ENCODE measurements at regions not wholly inside any gene's neighbourhood (a gene's known extent, or its start where the extent isn't known, plus 50 kb on each side); places are given as distances from the start of the nearest gene placed in this dataset.

DNA sequence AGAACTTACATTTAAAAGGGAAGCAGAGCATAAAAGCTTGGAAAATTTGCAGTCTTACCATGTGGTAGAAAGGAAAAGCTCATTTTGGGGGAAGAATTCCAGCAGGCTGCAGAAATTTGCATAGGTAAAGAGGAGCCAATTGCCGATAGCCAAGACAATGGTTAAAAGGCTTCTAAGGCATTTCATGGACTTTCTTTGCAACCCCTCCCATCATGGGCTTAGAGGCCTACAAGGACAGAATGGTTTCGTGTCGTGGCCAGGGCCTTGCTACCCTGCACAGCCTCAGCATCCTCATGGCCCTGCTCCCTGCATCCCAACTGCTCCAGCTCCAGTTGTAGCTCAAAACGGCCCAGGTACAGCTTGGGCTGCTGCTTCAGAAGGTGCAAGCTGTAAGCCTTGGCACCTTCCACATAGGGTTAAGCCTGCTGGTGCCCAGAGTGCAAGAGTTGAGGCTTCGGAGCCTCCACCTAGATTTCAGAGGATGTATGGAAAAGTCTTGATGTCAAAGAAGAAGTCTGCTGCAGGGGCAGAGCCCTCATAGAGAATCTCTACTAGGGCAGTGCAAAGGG lies 420.3 kb downstream of the PCDH17 start:
- DNase-seq, result no peak

- DNase-seq, result no peak
Observed at GRCh38 chr13:58056426-58056825, 424.9 kb downstream of the PCDH17 start.

DNA sequence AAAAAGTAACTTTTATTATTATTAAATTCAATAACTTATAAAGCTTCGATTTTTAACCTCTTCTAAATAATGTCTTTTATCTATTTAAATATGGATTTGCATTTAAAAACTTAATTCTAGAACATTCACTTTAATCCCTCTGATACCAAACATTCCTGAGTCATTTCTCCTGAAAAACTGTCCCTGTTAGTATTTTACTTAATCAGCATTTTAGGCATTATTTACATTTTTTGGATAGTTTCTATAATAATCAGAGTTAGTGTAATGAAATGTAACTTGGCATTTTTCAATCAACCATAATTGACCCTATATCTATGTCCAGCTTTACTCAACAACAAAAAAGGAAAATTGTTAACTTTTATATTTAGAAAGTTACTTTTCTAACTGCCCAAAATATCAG lies 428.1 kb downstream of the PCDH17 start:
- DNase-seq, result no peak

DNA sequence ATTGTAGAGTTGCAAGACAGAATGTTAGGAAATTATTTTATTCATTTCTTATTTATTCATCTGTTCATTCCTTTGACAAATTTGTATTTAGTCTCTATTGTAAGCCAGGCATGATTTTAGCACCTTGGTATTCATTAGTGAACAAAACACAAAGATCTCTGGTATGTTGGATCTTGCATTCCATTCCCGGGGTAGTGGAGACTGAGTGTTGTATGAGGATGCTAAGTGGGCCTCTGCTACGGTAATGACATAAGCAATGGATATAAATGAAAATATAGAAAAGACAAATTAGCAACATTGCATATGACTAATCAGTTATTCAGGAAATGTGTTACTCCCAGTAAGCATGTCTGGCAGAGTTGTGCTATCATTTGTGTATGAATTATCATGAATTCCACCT lies 449.3 kb downstream of the PCDH17 start:
- no peak for DNase-seq

DNA sequence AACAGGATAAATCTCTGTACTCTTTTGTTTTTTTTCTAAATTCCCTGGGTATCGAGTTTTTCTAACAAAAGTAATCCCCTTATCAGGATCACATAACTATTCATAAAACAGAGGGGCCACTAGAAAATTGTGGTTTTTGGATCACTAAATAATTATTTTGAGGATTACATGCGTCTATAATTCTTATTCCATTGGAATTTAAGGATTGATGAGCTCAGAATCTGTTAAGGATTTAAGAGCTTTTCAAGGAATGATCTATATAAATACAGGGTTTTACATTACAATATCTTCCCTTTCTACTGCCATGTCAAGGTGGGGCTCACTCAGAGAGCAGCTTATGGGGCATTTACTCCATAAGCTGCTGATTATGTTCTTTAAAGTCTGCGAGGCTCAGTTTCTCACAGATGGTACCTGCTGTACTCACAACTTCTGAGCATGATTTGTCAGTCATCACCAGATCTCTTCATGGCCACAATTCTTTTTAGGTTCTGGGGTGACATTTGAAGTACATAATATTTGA lies 449.8 kb downstream of the PCDH17 start:
- no peak for DNase-seq

- no peak for DNase-seq
Observed at GRCh38 chr13:58083064-58083463, 451.5 kb downstream of the PCDH17 start.

- no peak for DNase-seq
Observed at GRCh38 chr13:58085274-58085673, 453.7 kb downstream of the PCDH17 start.

- DNase-seq, result no peak
Observed at GRCh38 chr13:58085819-58086218, 454.3 kb downstream of the PCDH17 start.

DNA sequence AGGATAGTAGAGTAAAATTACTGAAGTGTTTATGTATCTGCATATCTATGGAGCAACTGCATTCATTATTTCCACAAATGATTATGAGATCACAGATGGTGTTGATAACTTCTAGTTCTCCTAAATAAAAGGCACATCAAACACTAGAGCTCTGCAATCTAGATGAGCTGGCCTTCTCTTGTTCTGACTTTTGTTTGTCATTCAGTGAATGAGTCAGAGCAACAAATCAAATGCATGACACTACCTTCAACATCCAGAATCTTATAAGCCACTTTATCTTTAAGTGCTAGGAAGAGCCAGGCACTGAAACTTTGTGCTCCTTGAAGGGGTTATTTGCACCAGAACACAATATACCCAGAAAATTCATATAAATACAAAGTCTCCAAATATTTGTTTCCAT lies 456.0 kb downstream of the PCDH17 start:
- no peak for DNase-seq

GRCh38 chr13:58093394-58093793 lies 461.9 kb downstream of the PCDH17 start:
- no peak for DNase-seq

DNA sequence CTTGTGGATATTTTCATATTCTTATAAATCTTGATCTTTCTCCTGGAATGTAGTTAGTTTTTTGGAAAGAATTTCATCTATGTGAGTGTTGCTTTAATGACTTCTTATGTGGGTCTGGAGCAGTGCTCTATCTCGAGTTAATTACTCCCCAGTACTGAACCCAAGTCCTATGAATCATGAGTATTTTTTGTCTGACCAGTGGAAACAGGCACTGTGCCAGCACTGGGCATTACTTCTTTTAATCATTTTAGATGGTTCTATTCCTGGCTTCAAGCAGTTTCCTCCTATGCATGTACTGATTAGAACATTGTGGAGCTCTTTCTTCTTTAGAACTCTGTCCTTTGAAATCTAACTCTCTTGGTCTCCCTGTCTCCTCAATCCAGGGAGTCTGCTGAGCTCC lies 466.3 kb downstream of the PCDH17 start:
- no peak for DNase-seq

- DNase-seq, result no peak
Observed at GRCh38 chr13:58119351-58119750, 487.8 kb downstream of the PCDH17 start.

DNA sequence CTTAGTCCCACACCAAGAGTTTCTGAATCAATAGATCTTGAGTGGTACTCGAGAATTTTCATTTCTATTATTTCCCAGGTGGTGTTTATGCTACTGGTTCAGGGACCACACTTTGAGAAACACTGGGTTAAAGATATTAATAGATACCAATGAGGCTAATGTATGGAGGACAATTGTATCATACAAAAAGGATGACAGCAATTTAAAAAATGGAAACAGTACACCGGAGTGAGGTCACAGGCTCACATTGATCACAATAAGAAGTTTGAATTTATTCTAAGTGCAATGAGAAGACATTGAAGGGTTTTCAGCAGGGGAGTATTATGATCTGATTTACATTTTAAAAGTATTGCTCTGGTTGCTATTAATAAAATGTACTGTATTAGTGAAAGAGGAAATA lies 488.3 kb downstream of the PCDH17 start:
- DNase-seq, result no peak

GRCh38 chr13:58126496-58126895 lies 495.0 kb downstream of the PCDH17 start:
- no peak for DNase-seq

DNA sequence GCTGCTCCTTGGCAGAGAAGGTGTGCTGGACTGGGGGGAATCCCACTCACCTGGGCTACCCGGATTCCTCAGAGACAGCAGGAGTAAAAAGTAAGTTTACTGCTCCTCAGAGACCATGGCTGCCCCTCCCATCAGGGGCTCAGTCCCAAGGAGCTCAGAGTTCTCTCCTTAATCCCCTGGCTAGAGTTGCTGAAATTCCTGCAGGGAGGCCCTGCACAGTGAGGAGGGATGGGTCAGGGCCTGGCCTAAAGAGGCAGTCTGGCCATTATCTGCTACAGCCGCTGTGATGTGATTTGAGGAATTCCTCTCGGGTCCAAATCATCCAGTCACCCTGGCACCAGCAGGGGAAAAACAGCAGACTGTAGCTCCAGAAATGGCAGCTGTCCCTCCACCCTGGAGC lies 502.5 kb downstream of the PCDH17 start:
- DNase-seq, result no peak

GRCh38 chr13:58134525-58134924 lies 503.0 kb downstream of the PCDH17 start:
- no peak for DNase-seq

DNA sequence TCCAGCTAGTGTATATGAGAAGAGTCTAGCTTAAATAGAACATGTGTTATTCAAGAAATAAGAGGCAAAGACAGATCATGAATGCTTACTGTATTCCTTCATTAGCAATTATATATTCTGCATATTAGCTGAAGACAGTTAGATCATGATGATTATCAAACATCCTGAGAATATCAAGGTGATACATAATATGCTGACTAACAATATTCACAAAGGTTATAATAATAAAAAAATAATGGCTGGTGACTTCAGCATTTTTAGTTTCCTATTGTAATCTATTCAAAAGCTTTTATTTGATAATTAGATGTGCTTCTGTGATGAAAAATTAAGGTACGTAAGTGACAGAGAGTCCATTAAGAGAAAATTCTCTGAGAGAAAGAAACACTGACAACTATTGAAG lies 511.4 kb downstream of the PCDH17 start:
- no peak for DNase-seq

- DNase-seq, result no peak
Observed at GRCh38 chr13:58144616-58145015, 513.1 kb downstream of the PCDH17 start.

GRCh38 chr13:58151452-58151851 lies 519.9 kb downstream of the PCDH17 start:
- DNase-seq, result no peak

- no peak for DNase-seq
Observed at GRCh38 chr13:58160980-58161379, 529.4 kb downstream of the PCDH17 start.

DNA sequence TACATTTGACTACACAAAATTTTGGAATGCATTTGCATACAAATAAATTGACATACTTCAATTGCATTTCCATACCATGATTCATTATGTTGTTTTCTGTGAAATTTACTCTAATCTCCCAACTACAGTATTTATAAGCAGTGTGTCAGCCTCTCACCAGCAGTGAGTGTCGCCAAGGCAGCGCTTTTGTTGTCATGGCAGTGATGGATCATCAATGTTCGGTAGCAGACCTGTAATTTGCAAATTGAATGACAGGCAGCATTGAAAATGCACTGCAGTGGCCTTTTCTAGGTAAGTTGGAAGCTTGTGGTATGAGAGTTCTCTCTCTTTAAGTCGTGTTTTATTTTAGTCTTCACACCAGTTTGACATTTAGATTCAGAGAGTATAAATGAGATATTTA lies 534.1 kb downstream of the PCDH17 start:
- DNase-seq, result peak; percentile 13

GRCh38 chr13:58181111-58181510 lies 549.6 kb downstream of the PCDH17 start:
- DNase-seq, result no peak

GRCh38 chr13:58187881-58188280 lies 556.3 kb downstream of the PCDH17 start:
- DNase-seq, result no peak

DNA sequence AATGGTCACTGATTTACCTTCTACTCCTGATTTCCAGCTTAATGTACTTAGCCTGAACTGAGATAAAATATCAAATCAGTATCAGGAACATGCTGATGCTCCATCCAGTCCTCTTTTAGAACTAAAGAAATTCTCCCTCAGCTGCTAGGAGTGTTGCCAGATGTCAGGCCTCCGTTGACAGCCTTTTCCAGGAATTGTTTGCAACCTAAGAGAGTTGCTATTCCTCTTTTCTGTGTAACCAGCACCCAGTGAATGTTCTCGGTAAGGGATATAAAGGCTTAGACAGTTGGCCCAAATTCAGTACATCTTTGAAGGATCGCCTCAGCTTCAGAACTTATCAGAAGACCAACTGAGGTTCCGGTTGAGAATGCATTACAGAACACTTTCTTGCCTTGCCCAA lies 559.0 kb downstream of the PCDH17 start:
- no peak for DNase-seq

DNA sequence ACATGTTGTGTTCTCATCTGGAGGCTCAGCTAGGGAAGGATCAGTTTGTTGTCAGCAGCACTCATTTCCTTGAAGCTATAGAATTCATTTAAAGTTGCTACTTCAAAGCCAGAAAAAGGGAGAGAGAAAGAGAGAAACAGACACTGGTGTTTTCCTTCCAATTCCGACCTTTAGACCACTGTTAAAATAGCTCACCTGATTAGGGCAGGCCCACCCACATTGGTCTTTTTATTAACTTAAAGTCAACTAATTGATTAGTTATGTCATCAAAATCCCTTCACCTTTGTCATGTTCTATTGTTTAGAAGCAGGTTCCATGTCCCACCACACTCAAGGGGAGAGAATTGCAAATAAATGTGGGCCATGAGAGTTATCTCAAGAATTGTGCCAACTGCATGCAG lies 560.2 kb downstream of the PCDH17 start:
- DNase-seq, result no peak

DNA sequence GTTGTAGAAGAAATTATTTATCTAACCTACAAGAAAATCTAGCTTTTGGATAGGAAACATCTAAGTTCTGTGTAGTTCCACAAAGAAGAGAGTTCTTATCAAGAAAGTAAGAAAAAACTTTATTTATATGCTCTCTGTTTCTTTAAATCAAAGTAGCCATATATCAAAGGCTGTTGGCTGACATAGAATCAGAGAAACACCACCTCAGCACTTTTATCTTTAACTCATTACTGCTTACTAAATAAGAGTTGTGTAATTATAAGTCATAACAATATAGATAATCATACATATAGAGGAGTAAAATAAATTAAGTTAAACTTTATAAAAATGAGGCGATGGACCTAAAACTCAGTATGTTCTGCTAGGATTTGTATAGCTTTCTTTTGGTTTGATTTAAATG lies 570.6 kb downstream of the PCDH17 start:
- no peak for DNase-seq
